Activated CD4-positive, alpha-beta T cell treated with anti-CD3 and anti-CD28 coated beads for 4 hours (primary cell): ENCODE measurements at regions not wholly inside any gene's neighbourhood (a gene's known extent, or its start where the extent isn't known, plus 50 kb on each side); places are given as distances from the start of the nearest gene placed in this dataset.

ENCODE experiments used
- DNase-seq, 2 donors: peaks; one replicate each; pipeline ENCODE4 v3.0.0-alpha.2; 2020

GRCh38 chr4:17164666-17165065, 266.2 kb upstream of the LDB2 start:
- DNase-seq, result no peak

GRCh38 chr4:17163156-17163771, 264.8 kb upstream of the LDB2 start:
- no peak for DNase-seq

GRCh38 chr4:17157304-17157703, 258.9 kb upstream of the LDB2 start:
- DNase-seq, result no peak

GRCh38 chr4:17155486-17155885, 257.0 kb upstream of the LDB2 start:
- no peak for DNase-seq

GRCh38 chr4:17153572-17153971, 255.1 kb upstream of the LDB2 start:
- DNase-seq, result no peak

- no peak for DNase-seq
These were observed 254.6 kb upstream of the LDB2 start for GRCh38 chr4:17152941-17153540.

- no peak for DNase-seq
These were observed 243.8 kb upstream of the LDB2 start for GRCh38 chr4:17142232-17142711.

- DNase-seq, result no peak
These were observed 240.4 kb upstream of the LDB2 start for GRCh38 chr4:17138847-17139246.

GRCh38 chr4:17134565-17134964, 236.1 kb upstream of the LDB2 start:
- no peak for DNase-seq

- DNase-seq, result no peak
These were observed 235.7 kb upstream of the LDB2 start for GRCh38 chr4:17134100-17134499.

GRCh38 chr4:17132226-17132625, 233.8 kb upstream of the LDB2 start:
- DNase-seq, result no peak

- DNase-seq, result no peak
These were observed 229.8 kb upstream of the LDB2 start for GRCh38 chr4:17128268-17128667.

GRCh38 chr4:17126321-17126966, 228.0 kb upstream of the LDB2 start:
- DNase-seq, result no peak

GRCh38 chr4:17124767-17125166, 226.3 kb upstream of the LDB2 start:
- no peak for DNase-seq

GRCh38 chr4:17120761-17121160, 222.3 kb upstream of the LDB2 start:
- DNase-seq, result no peak

- no peak for DNase-seq
These were observed 219.3 kb upstream of the LDB2 start for GRCh38 chr4:17117746-17118145.

GRCh38 chr4:17115583-17115982, 217.1 kb upstream of the LDB2 start:
- no peak for DNase-seq

- DNase-seq, result no peak
These were observed 213.8 kb upstream of the LDB2 start for GRCh38 chr4:17112292-17112659.

- no peak for DNase-seq
These were observed 210.7 kb upstream of the LDB2 start for GRCh38 chr4:17109126-17109525.

GRCh38 chr4:17103231-17103630, 204.8 kb upstream of the LDB2 start:
- no peak for DNase-seq

- DNase-seq, result no peak
These were observed 200.6 kb upstream of the LDB2 start for GRCh38 chr4:17098996-17099395.

GRCh38 chr4:17098401-17098800, 200.0 kb upstream of the LDB2 start:
- DNase-seq, result no peak

GRCh38 chr4:17097362-17097761, 198.9 kb upstream of the LDB2 start:
- no peak for DNase-seq

GRCh38 chr4:17096692-17097091, 198.2 kb upstream of the LDB2 start:
- no peak for DNase-seq

GRCh38 chr4:17095771-17096170, 197.3 kb upstream of the LDB2 start:
- DNase-seq, result no peak
